ENCODE measurements at regions not wholly inside any gene's neighbourhood (a gene's known extent, or its start where the extent isn't known, plus 50 kb on each side); places are given as distances from the start of the nearest gene placed in this dataset.

DNA sequence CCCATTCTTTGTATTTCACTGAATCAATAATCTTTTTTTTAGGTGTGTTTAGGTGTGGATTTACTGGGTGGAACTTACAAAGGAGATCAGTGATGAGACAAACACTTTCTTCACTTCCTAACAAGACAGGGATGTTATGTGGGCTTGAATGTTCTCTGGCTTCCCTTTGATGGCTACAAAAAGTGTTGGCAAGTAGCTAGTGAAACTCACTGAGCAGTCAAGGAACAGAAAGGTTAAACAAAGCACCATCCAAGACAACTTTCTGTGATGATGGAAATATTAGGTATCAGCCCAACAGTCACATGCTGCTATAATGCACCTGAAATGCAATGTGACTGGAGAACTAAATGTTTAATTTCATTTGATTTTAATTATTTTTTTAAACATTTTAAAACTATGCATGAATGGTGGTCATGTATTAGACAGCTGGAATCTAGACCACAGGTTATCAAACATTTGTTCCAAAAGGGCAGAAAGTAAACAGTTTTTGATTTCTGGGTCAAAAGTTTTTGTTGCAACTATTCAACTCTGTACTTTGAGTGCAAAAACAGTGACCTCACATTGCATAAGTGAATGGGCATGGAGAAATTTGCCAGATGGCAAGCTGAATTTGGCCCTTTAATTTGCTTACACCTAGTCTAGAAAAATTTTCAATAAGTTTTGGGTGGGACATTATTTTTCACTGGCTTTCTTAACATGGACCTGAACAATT lies 1272.7 kb upstream of the TMEFF2 start:
- no peaks in the 10 kb centered on the region for H3K9me3 ChIP-seq
- H3K27ac ChIP-seq, result no peak overlapping the region
- no peaks in the 10 kb centered on the region for H3K4me1 ChIP-seq
- H3K4me3 ChIP-seq, result no peak overlapping the region
- TF ChIP-seq POLR2AphosphoS5 (IDR thresholded peaks at IDR 0.05) (no peak), POLR2A (IDR thresholded peaks at IDR 0.05) (no peak), CTCF (IDR thresholded peaks at IDR 0.05) (no peak), EP300 (IDR thresholded peaks at IDR 0.05) (no peak)
- intact Hi-C loops (cut with DNase I), result no loop called here
- H3K36me3 ChIP-seq, result no peaks in the 10 kb centered on the region
- no peaks in the 10 kb centered on the region for H3K27me3 ChIP-seq
- no peak for DNase-seq

GRCh38 chr2:193463011-193463410 lies 1268.3 kb upstream of the TMEFF2 start:
- TF ChIP-seq POLR2AphosphoS5 (IDR thresholded peaks at IDR 0.05) (no peak), POLR2A (IDR thresholded peaks at IDR 0.05) (no peak), CTCF (IDR thresholded peaks at IDR 0.05) (no peak), EP300 (IDR thresholded peaks at IDR 0.05) (no peak)
- Histone ChIP-seq H3K4me1 (no peaks in the 10 kb centered on the region), H3K27ac (no peak overlapping the region), H3K27me3 (no peaks in the 10 kb centered on the region), H3K36me3 (no peaks in the 10 kb centered on the region), H3K9me3 (no peaks in the 10 kb centered on the region), H3K4me3 (no peak overlapping the region)
- no peak for DNase-seq
- intact Hi-C loops (cut with DNase I), result no loop called here
- 93 to 94% methylated on average over 3 of the region's 3 CpGs for WGBS, 2 donors

- Histone ChIP-seq H3K36me3 (no peaks in the 10 kb centered on the region), H3K4me1 (no peaks in the 10 kb centered on the region), H3K27ac (no peak overlapping the region), H3K27me3 (no peaks in the 10 kb centered on the region), H3K4me3 (no peak overlapping the region), H3K9me3 (no peaks in the 10 kb centered on the region)
- 79 to 88% methylated on average over 2 of the region's 2 CpGs for WGBS, 2 donors
- no peak for TF ChIP-seq CTCF (IDR thresholded peaks at IDR 0.05)
- DNase-seq, result no peak
- intact Hi-C loops (cut with DNase I), result no loop called here
Observed at GRCh38 chr2:193462411-193462810, 1267.7 kb upstream of the TMEFF2 start.

DNA sequence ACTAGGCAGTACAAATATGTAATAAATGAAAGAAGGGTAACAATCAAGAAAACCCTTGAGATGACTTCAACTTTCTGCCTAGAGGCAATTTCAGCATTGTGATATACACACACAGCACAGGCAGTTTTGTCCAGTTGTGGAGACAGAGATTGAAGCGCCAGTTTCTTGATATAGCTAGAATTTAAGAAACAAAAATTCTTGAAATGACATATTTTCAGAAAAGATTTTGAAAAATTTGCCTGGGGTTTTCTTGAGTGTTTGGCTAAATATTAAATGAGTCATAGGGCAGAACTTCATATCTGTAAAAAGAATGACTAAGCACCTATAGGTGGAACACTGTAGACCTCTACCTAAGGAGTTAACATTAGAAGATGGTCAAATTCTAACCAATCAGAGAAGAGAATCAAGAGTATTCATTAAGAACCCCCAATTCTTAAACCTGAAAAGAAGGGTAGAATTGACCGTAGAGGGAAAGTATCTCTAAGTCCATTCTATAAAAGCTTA lies 1266.8 kb upstream of the TMEFF2 start:
- no peaks in the 10 kb centered on the region for H3K27me3 ChIP-seq
- no peaks in the 10 kb centered on the region for H3K9me3 ChIP-seq
- WGBS, 2 donors, result 90 to 97% methylated on average over 2 of the region's 2 CpGs
- intact Hi-C loops (cut with DNase I), result no loop called here
- H3K36me3 ChIP-seq, result no peaks in the 10 kb centered on the region
- no peak for DNase-seq
- no peak overlapping the region for H3K27ac ChIP-seq
- no peaks in the 10 kb centered on the region for H3K4me1 ChIP-seq
- TF ChIP-seq CTCF (IDR thresholded peaks at IDR 0.05) (no peak), POLR2AphosphoS5 (IDR thresholded peaks at IDR 0.05) (no peak), POLR2A (IDR thresholded peaks at IDR 0.05) (no peak), EP300 (IDR thresholded peaks at IDR 0.05) (no peak)
- no peak overlapping the region for H3K4me3 ChIP-seq

DNA sequence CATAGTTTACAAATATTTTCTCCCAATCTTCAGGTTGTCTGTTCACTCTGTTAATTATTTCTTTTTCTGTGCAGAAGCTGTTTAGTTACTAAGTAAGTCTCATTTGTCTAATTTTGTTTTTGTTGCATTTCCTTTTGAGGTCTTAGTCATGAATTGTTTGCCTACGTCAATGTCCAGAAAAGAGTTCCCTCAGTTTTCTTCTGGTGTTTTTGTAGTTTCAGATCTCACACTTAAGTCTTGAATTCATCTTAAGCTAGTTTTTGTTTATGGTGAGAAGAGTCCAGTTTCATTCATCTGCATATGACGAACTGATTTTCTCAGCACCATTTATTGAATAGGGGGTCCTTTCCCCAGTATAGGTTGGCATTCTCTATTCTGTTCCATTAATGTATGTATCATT lies 1252.2 kb upstream of the TMEFF2 start:
- Histone ChIP-seq H3K36me3 (no peaks in the 10 kb centered on the region), H3K4me1 (no peaks in the 10 kb centered on the region), H3K4me3 (no peak overlapping the region), H3K9me3 (no peaks in the 10 kb centered on the region), H3K27me3 (no peaks in the 10 kb centered on the region), H3K27ac (no peak overlapping the region)
- intact Hi-C loops (cut with DNase I), result no loop called here
- WGBS, 2 donors, result 93 to 94% methylated on average over 2 of the region's 2 CpGs
- TF ChIP-seq POLR2AphosphoS5 (IDR thresholded peaks at IDR 0.05) (no peak), POLR2A (IDR thresholded peaks at IDR 0.05) (no peak), CTCF (IDR thresholded peaks at IDR 0.05) (no peak), EP300 (IDR thresholded peaks at IDR 0.05) (no peak)
- DNase-seq, result no peak

All from sigmoid colon (tissue), 6 donors.